ENCODE measurements at regions not wholly inside any gene's neighbourhood (a gene's known extent, or its start where the extent isn't known, plus 50 kb on each side); places are given as distances from the start of the nearest gene placed in this dataset.

DNA sequence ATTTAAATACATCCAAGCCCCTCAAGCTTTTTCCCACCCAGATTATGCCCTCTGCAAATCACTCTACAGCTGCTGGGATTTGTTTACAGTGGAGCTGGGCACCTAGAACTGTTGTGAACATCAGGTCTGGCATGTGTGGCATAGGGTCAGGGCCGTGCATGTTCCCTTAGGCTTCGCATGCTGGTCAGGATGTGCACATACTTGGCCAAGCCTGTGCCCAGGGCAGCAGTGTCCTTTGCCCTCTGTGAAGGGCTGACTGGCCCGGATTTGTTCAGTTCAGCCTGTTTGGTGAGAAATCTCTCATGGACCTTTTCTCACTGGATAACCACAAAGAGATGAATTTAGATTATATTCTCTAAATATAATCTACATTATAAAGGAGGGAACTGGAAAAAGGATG is 471.9 kb downstream of the TRIML1 start:
- TF ChIP-seq EZH2 (IDR thresholded peaks at IDR 0.05; ENCODE audit: low read length, unreplicated experiment), result no peak
- TF ChIP-seq, protein P1, sequence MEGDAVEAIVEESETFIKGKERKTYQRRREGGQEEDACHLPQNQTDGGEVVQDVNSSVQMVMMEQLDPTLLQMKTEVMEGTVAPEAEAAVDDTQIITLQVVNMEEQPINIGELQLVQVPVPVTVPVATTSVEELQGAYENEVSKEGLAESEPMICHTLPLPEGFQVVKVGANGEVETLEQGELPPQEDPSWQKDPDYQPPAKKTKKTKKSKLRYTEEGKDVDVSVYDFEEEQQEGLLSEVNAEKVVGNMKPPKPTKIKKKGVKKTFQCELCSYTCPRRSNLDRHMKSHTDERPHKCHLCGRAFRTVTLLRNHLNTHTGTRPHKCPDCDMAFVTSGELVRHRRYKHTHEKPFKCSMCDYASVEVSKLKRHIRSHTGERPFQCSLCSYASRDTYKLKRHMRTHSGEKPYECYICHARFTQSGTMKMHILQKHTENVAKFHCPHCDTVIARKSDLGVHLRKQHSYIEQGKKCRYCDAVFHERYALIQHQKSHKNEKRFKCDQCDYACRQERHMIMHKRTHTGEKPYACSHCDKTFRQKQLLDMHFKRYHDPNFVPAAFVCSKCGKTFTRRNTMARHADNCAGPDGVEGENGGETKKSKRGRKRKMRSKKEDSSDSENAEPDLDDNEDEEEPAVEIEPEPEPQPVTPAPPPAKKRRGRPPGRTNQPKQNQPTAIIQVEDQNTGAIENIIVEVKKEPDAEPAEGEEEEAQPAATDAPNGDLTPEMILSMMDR (conservative IDR thresholded peaks at IDR 0.05; ENCODE audit: low read depth, low read length), result no peak

Measured in PC-3 (cell line).